ENCODE measurements at regions not wholly inside any gene's neighbourhood (a gene's known extent, or its start where the extent isn't known, plus 50 kb on each side); places are given as distances from the start of the nearest gene placed in this dataset.
"Not testable (repeated sequence)": the region's sequence is repeated elsewhere in the genome, so short reads cannot be mapped to it uniquely, and the experiment has no call there.

- DNase-seq (ENCODE audit: low read depth), result no peak
Measured at GRCh38 chr5:40453689-40454088, 226.0 kb upstream of the PTGER4 start.

- no peak for DNase-seq (ENCODE audit: low read depth)
Measured at GRCh38 chr5:40452874-40453624, 226.7 kb upstream of the PTGER4 start.

- no peak for DNase-seq (ENCODE audit: low read depth)
Measured at GRCh38 chr5:40447438-40447837, 232.3 kb upstream of the PTGER4 start.

- no peak for DNase-seq (ENCODE audit: low read depth)
Measured at GRCh38 chr5:40446910-40447309, 232.8 kb upstream of the PTGER4 start.

GRCh38 chr5:40442346-40442745, 237.4 kb upstream of the PTGER4 start:
- DNase-seq (ENCODE audit: low read depth), result no peak

- peak; percentile 48 for DNase-seq (ENCODE audit: low read depth)
Measured at GRCh38 chr5:40441733-40442132, 238.0 kb upstream of the PTGER4 start.

GRCh38 chr5:40440746-40441145, 239.0 kb upstream of the PTGER4 start:
- no peak for DNase-seq (ENCODE audit: low read depth)

- not testable (repeated sequence) for DNase-seq (ENCODE audit: low read depth)
Measured at GRCh38 chr5:40439103-40439502, 240.6 kb upstream of the PTGER4 start.

- DNase-seq (ENCODE audit: low read depth), result not testable (repeated sequence)
Measured at GRCh38 chr5:40438646-40439045, 241.1 kb upstream of the PTGER4 start.

GRCh38 chr5:40437452-40437861, 242.3 kb upstream of the PTGER4 start:
- DNase-seq (ENCODE audit: low read depth), result peak; percentile 40

- DNase-seq (ENCODE audit: low read depth), result no peak
Measured at GRCh38 chr5:40436535-40437237, 243.0 kb upstream of the PTGER4 start.

- not testable (repeated sequence) for DNase-seq (ENCODE audit: low read depth)
Measured at GRCh38 chr5:40435706-40436105, 244.0 kb upstream of the PTGER4 start.

- DNase-seq (ENCODE audit: low read depth), result no peak
Measured at GRCh38 chr5:40432836-40433235, 246.9 kb upstream of the PTGER4 start.

- DNase-seq (ENCODE audit: low read depth), result no peak
Measured at GRCh38 chr5:40431734-40432133, 248.0 kb upstream of the PTGER4 start.

- DNase-seq (ENCODE audit: low read depth), result no peak
Measured at GRCh38 chr5:40430101-40430710, 249.5 kb upstream of the PTGER4 start.

- no peak for DNase-seq (ENCODE audit: low read depth)
Measured at GRCh38 chr5:40429258-40430100, 250.2 kb upstream of the PTGER4 start.

- DNase-seq (ENCODE audit: low read depth), result no peak
Measured at GRCh38 chr5:40428815-40429214, 250.9 kb upstream of the PTGER4 start.

- no peak for DNase-seq (ENCODE audit: low read depth)
Measured at GRCh38 chr5:40428126-40428525, 251.6 kb upstream of the PTGER4 start.

GRCh38 chr5:40417046-40417810, 262.5 kb upstream of the PTGER4 start:
- not testable (repeated sequence) for DNase-seq (ENCODE audit: low read depth)

- no peak for DNase-seq (ENCODE audit: low read depth)
Measured at GRCh38 chr5:40416588-40416987, 263.1 kb upstream of the PTGER4 start.

GRCh38 chr5:40416098-40416497, 263.6 kb upstream of the PTGER4 start:
- DNase-seq (ENCODE audit: low read depth), result no peak

Measured in activated T-cell treated with anti-CD3 and anti-CD28 coated beads for 24 hours (primary cell).